NCI-H2227 treated with DMSO at 0.1 percent for 48 hours (cell line): ENCODE measurements at regions not wholly inside any gene's neighbourhood (a gene's known extent, or its start where the extent isn't known, plus 50 kb on each side); places are given as distances from the start of the nearest gene placed in this dataset.

ENCODE experiments used
- DNase-seq: peaks from one replicate; lab custom pipeline; 2025; lab: John Stamatoyannopoulos, UW

- DNase-seq = no peak
These were observed 84.1 kb downstream of the C11orf91 start for GRCh38 chr11:33616552-33616951.

- no peak for DNase-seq
These were observed 84.9 kb downstream of the C11orf91 start for GRCh38 chr11:33615751-33616150.

- no peak for DNase-seq
These were observed 87.2 kb downstream of the C11orf91 start for GRCh38 chr11:33613404-33613803.

GRCh38 chr11:33610903-33611302 lies 89.7 kb downstream of the C11orf91 start:
- no peak for DNase-seq

GRCh38 chr11:33608386-33608785 lies 92.2 kb downstream of the C11orf91 start:
- peak; percentile 81 for DNase-seq

- no peak for DNase-seq
These were observed 93.9 kb downstream of the C11orf91 start for GRCh38 chr11:33606762-33607161.

- no peak for DNase-seq
These were observed 94.9 kb downstream of the C11orf91 start for GRCh38 chr11:33605703-33606102.

GRCh38 chr11:33598426-33599069 lies 102.1 kb downstream of the C11orf91 start:
- DNase-seq = peak; percentile 62

- no peak for DNase-seq
These were observed 106.4 kb downstream of the C11orf91 start for GRCh38 chr11:33594188-33594587.

- DNase-seq = no peak
These were observed 110.2 kb downstream of the C11orf91 start for GRCh38 chr11:33590441-33590840.

GRCh38 chr11:33588056-33588455 lies 112.6 kb downstream of the C11orf91 start:
- no peak for DNase-seq

GRCh38 chr11:33585586-33586209 lies 114.9 kb downstream of the C11orf91 start:
- DNase-seq = no peak

GRCh38 chr11:33582636-33583325 lies 117.8 kb downstream of the C11orf91 start:
- no peak for DNase-seq

- DNase-seq = no peak
These were observed 121.5 kb downstream of the C11orf91 start for GRCh38 chr11:33579101-33579500.

- DNase-seq = no peak
These were observed 123.4 kb downstream of the C11orf91 start for GRCh38 chr11:33577204-33577603.

- DNase-seq = no peak
These were observed 125.3 kb downstream of the C11orf91 start for GRCh38 chr11:33575311-33575710.

GRCh38 chr11:33574331-33574730 lies 126.3 kb downstream of the C11orf91 start:
- DNase-seq = no peak

GRCh38 chr11:33569333-33569732 lies 131.3 kb downstream of the C11orf91 start:
- DNase-seq = no peak

GRCh38 chr11:33567004-33567403 lies 133.6 kb downstream of the C11orf91 start:
- no peak for DNase-seq

- no peak for DNase-seq
These were observed 135.7 kb downstream of the C11orf91 start for GRCh38 chr11:33564856-33565453.

- no peak for DNase-seq
These were observed 139.9 kb downstream of the C11orf91 start for GRCh38 chr11:33560729-33561128.

GRCh38 chr11:33559567-33559966 lies 141.1 kb downstream of the C11orf91 start:
- no peak for DNase-seq

GRCh38 chr11:33558097-33558496 lies 142.5 kb downstream of the C11orf91 start:
- DNase-seq = no peak
